HepG2 (cell line): ENCODE measurements at regions not wholly inside any gene's neighbourhood (a gene's known extent, or its start where the extent isn't known, plus 50 kb on each side); places are given as distances from the start of the nearest gene placed in this dataset.

Experiments used
- NFIC ChIP-seq: IDR thresholded peaks from 2 replicates; pipeline ENCODE4 v1.6.1; 2012; ENCODE audit warnings: mild to moderate bottlenecking, low read length, inconsistent platforms
- SP5 ChIP-seq: IDR thresholded peaks from 2 replicates; pipeline ENCODE4 v1.6.1; 2016; ENCODE audit warnings: low read depth, borderline replicate concordance
- ZNF367 ChIP-seq: sonication (generic); formaldehyde crosslinking; IDR thresholded peaks from 2 replicates; pipeline ENCODE4 v1.4.0; 2020; ENCODE audit warnings: missing genetic modification reagents, borderline replicate concordance
- ZNF460 ChIP-seq: sonication (generic); formaldehyde crosslinking; IDR thresholded peaks from 2 replicates; pipeline ENCODE4 v1.5.1; 2020; ENCODE audit warnings: missing genetic modification reagents, mild to moderate bottlenecking, borderline replicate concordance
- ZNF616 ChIP-seq: sonication (generic); formaldehyde crosslinking; IDR thresholded peaks from 2 replicates; pipeline ENCODE4 v1.5.0; 2020; ENCODE audit warnings: low read depth, mild to moderate bottlenecking, missing genetic modification reagents
- TF ChIP-seq, protein P1 (sequence below), 2 experiments: sonication (generic) in 1 of 2; formaldehyde crosslinking in 1 of 2; IDR thresholded peaks; 2 replicates each; pipeline versions ENCODE4 v1.4.0 to v1.6.1; 2016 to 2020; ENCODE audit warnings: borderline replicate concordance in 1 of 2, low read depth in 1 of 2, mild to moderate bottlenecking in 1 of 2, missing genetic modification reagents in 1 of 2
- TF ChIP-seq, protein P2 (sequence below): sonication (generic); formaldehyde crosslinking; conservative IDR thresholded peaks from 2 replicates; pipeline ENCODE4 v1.4.0; 2020; ENCODE audit warnings: mild to moderate bottlenecking, missing genetic modification reagents, moderate library complexity
- TF ChIP-seq, protein P3 (sequence below): sonication (generic); formaldehyde crosslinking; IDR thresholded peaks from 2 replicates; pipeline ENCODE4 v1.4.0; 2020; ENCODE audit warnings: mild to moderate bottlenecking, missing genetic modification reagents

DNA sequence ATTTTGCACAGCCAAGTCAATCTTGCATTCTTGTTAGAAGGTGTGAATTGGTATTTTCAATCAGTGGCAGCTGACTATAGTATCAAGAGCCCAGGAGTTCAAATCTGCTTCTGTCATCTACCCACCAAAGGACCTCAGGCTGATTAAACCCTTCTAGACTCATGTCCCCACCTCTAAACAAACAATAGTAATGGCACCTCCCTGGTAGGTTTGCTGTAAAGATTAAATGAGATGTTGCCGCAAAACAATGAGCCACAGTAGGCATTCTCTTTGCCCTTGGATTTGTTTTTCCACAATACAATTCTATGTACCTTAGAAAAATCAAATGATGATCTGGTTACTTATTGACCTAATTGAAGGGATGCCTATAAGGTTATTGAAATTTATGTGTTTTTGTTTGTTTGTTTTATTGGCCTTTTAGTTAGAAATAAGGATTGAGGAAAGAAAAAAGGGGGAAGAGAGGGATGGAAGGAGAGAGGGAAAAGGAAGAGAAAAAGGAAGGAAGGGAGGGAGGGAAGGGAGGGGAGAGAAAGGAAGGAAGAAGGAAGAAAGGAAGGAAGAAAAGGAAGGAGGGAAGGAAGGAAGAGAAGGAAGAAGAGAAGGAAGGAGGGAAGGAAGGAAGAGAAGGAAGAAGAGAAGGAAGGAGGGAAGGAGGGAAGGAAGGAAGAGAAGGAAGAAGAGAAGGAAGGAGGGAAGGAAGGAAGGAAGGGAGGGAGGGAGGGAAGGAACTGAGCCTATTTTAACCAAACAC, 110.7 kb downstream of the ETS2 start (continued):
- TF ChIP-seq, protein P1, sequence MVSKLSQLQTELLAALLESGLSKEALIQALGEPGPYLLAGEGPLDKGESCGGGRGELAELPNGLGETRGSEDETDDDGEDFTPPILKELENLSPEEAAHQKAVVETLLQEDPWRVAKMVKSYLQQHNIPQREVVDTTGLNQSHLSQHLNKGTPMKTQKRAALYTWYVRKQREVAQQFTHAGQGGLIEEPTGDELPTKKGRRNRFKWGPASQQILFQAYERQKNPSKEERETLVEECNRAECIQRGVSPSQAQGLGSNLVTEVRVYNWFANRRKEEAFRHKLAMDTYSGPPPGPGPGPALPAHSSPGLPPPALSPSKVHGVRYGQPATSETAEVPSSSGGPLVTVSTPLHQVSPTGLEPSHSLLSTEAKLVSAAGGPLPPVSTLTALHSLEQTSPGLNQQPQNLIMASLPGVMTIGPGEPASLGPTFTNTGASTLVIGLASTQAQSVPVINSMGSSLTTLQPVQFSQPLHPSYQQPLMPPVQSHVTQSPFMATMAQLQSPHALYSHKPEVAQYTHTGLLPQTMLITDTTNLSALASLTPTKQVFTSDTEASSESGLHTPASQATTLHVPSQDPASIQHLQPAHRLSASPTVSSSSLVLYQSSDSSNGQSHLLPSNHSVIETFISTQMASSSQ (IDR thresholded peaks at IDR 0.05; ENCODE audit: low read depth) = 0 out of 2 replicates have a peak, but pooled peaks have one; percentile 29
- TF ChIP-seq, protein P1 (CRISPR knock-in tag; IDR thresholded peaks at IDR 0.05; ENCODE audit: borderline replicate concordance) = no peak
- 0 out of 2 replicates have a peak, but pooled peaks have one; percentile 25 for TF ChIP-seq NFIC
- no peak for TF ChIP-seq ZNF460 (CRISPR knock-in tag)
- TF ChIP-seq, protein P2, sequence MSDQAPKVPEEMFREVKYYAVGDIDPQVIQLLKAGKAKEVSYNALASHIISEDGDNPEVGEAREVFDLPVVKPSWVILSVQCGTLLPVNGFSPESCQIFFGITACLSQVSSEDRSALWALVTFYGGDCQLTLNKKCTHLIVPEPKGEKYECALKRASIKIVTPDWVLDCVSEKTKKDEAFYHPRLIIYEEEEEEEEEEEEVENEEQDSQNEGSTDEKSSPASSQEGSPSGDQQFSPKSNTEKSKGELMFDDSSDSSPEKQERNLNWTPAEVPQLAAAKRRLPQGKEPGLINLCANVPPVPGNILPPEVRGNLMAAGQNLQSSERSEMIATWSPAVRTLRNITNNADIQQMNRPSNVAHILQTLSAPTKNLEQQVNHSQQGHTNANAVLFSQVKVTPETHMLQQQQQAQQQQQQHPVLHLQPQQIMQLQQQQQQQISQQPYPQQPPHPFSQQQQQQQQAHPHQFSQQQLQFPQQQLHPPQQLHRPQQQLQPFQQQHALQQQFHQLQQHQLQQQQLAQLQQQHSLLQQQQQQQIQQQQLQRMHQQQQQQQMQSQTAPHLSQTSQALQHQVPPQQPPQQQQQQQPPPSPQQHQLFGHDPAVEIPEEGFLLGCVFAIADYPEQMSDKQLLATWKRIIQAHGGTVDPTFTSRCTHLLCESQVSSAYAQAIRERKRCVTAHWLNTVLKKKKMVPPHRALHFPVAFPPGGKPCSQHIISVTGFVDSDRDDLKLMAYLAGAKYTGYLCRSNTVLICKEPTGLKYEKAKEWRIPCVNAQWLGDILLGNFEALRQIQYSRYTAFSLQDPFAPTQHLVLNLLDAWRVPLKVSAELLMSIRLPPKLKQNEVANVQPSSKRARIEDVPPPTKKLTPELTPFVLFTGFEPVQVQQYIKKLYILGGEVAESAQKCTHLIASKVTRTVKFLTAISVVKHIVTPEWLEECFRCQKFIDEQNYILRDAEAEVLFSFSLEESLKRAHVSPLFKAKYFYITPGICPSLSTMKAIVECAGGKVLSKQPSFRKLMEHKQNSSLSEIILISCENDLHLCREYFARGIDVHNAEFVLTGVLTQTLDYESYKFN (CRISPR knock-in tag) = no peak
- TF ChIP-seq ZNF616 = no peak
- TF ChIP-seq, protein P3, sequence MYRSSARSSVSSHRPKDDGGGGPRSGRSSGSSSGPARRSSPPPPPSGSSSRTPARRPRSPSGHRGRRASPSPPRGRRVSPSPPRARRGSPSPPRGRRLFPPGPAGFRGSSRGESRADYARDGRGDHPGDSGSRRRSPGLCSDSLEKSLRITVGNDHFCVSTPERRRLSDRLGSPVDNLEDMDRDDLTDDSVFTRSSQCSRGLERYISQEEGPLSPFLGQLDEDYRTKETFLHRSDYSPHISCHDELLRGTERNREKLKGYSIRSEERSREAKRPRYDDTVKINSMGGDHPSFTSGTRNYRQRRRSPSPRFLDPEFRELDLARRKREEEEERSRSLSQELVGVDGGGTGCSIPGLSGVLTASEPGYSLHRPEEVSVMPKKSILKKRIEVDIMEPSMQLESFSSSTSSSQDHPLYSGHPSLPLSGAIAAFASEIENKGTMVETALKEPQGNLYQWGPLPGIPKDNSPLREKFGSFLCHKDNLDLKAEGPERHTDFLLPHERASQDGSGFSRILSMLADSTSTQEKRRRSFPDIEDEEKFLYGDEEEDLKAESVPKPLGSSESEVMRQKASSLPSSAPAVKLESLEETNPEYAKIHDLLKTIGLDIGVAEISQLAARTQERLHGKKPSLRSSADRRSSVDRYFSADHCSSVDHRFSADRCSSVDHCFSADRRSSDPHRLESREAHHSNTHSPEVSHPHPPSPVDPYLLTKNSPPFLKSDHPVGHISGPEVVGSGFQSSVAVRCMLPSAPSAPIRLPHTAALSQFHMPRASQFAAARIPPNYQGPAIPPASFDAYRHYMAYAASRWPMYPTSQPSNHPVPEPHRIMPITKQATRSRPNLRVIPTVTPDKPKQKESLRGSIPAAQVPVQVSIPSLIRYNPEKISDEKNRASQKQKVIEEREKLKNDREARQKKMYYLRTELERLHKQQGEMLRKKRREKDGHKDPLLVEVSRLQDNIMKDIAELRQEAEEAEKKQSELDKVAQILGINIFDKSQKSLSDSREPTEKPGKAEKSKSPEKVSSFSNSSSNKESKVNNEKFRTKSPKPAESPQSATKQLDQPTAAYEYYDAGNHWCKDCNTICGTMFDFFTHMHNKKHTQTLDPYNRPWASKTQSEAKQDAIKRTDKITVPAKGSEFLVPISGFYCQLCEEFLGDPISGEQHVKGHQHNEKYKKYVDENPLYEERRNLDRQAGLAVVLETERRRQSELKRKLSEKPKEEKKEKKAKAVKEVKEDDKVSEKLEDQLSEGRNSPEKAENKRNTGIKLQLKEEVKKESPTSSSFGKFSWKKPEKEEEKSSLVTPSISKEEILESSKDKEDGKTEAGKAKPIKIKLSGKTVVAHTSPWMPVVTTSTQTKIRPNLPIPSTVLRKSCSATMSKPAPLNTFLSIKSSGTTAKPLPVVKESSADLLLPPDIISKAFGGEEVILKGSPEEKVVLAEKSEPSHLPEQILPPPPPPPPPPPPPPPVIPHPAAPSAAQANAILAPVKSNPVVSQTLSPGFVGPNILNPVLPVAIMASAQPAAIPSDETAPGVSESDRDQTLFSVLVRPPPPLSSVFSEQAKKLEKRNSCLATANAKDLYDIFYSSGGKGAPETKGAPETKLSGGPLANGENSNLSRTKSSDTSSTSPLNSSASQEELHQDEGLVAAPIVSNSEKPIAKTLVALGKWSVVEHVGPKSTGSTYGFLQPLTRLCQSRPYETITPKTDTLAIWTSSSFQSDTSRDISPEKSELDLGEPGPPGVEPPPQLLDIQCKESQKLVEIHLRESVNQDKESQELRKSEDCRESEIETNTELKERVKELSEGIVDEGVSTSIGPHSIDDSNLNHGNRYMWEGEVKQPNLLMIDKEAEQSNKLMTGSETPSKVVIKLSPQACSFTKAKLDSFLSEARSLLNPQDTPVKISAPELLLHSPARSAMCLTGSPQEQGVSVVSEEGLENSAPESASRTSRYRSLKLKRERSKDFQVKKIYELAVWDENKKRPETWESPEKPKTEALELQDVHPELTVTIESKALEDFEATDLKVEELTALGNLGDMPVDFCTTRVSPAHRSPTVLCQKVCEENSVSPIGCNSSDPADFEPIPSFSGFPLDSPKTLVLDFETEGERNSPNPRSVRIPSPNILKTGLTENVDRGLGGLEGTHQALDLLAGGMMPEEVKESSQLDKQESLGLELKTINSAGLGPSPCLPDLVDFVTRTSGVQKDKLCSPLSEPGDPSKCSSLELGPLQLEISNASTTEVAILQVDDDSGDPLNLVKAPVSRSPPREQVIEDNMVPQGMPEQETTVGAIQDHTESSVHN (CRISPR knock-in tag) = no peak
- no peak for TF ChIP-seq ZNF367
- 0 out of 2 replicates have a peak, but pooled peaks have one; percentile 23 for TF ChIP-seq SP5
